ENCODE measurements at regions not wholly inside any gene's neighbourhood (a gene's known extent, or its start where the extent isn't known, plus 50 kb on each side); places are given as distances from the start of the nearest gene placed in this dataset.
A peak's percentile ranks its signal among the peaks of the same experiment; 100 is the strongest.

DNA sequence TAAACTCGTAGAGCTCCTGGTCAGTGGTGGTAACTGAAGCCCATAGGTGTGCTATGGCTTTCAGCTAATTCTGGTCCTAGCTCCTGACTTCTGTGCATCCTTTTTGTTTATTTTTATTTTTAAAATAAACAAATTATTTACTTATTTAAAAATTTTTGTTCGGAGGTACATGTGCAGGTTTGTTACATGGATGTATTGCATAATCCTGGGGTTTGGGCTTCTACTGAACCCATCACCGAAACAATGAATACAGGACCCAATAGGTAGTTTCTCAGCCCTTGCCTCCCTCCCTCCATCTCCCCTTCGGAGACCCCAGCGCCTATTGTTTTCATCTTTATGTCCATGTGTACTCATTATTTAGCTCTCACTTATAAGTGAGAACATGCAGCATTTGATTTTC, 143.8 kb downstream of the URB2 start:
- no peaks in the 10 kb centered on the region for H3K36me3 ChIP-seq
- TF ChIP-seq, protein P1, sequence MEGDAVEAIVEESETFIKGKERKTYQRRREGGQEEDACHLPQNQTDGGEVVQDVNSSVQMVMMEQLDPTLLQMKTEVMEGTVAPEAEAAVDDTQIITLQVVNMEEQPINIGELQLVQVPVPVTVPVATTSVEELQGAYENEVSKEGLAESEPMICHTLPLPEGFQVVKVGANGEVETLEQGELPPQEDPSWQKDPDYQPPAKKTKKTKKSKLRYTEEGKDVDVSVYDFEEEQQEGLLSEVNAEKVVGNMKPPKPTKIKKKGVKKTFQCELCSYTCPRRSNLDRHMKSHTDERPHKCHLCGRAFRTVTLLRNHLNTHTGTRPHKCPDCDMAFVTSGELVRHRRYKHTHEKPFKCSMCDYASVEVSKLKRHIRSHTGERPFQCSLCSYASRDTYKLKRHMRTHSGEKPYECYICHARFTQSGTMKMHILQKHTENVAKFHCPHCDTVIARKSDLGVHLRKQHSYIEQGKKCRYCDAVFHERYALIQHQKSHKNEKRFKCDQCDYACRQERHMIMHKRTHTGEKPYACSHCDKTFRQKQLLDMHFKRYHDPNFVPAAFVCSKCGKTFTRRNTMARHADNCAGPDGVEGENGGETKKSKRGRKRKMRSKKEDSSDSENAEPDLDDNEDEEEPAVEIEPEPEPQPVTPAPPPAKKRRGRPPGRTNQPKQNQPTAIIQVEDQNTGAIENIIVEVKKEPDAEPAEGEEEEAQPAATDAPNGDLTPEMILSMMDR (IDR thresholded peaks at IDR 0.05): no peak
- no peaks in the 10 kb centered on the region for H3K9me3 ChIP-seq
- no peak overlapping the region for H3K27ac ChIP-seq
- no peak overlapping the region for H3K4me3 ChIP-seq
- intact Hi-C loops (cut with DNase I; ENCODE audit: low total_unique reads): no loop called here
- H3K4me1 ChIP-seq: no peaks in the 10 kb centered on the region
- DNase-seq: no peak
- H3K27me3 ChIP-seq: no peaks in the 10 kb centered on the region

DNA sequence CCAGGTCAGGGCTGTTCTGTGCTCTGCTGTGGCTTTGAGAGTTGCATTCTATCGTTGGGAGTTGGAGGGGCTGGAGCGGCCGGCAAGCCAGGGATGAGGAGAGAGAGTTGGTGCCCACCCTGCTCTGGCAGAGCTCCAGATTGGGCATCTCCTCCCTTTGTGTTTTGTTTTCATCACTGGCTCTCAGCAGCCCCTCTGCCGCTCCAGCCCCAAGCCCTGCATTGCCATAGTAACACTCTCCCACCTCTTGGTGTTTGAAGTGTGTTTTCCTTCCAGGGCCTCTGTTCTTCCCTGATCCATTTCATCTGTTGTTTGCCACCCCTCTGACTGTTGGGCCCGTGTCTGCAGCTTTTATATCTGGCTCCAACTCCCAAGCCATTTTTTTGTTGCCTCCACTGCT, 152.7 kb downstream of the URB2 start:
- Histone ChIP-seq H3K9me3 (no peaks in the 10 kb centered on the region), H3K4me1 (no peaks in the 10 kb centered on the region), H3K27ac (no peak overlapping the region), H3K4me3 (no peak overlapping the region), H3K27me3 (no peaks in the 10 kb centered on the region), H3K36me3 (no peaks in the 10 kb centered on the region)
- no peak for DNase-seq
- TF ChIP-seq, protein P1 (IDR thresholded peaks at IDR 0.05): no peak
- TF ChIP-seq POLR2A (IDR thresholded peaks at IDR 0.05): no peak
- intact Hi-C loops (cut with DNase I; ENCODE audit: low total_unique reads): no loop called here

DNA sequence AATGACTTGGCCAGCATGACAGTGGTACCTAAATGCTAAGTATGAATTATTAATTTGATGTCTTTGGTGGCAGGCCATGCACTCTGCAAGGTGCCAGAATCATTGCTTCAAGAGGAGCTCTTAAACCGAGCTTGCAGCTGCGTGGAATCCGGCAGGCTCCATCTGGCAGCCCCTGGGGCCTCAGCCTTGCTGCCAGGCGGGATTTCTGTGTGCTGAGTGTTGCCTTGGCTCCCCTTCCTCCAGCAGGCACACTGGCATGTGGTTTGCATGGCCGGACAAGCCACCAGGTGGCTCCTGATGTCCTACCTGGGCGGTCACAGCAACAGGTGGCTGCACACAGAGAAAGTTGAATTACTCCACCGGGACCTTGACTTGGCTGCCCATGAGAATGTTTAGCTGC, 155.4 kb downstream of the URB2 start:
- Histone ChIP-seq H3K9me3 (no peaks in the 10 kb centered on the region), H3K27ac (no peak overlapping the region), H3K4me1 (no peaks in the 10 kb centered on the region), H3K36me3 (no peaks in the 10 kb centered on the region), H3K4me3 (no peak overlapping the region), H3K27me3 (no peaks in the 10 kb centered on the region)
- TF ChIP-seq, protein P1 (IDR thresholded peaks at IDR 0.05): peak in 1 of 4 experiments; percentile 19
- no peak for TF ChIP-seq POLR2A (IDR thresholded peaks at IDR 0.05)
- intact Hi-C loops (cut with DNase I; ENCODE audit: low total_unique reads): no loop called here
- no peak for DNase-seq

DNA sequence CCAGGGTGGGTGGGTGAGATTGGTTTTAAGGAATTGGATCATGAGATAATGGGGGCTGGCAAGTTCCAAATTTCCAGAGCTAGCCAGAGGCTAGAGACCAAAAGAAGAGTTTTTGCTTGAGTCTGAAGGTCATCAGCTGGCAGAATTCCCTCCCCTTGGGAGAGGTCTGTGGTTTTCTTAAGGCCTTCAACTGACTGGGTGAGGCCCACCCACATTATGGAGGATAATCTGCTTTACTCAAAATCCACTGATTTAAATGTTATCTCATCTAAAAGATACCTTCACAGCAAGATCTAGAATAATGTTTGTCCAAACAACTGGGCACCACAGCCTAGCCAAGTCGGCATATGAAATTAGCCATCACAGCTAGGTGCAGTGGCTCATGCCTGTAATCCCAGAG, 156.4 kb downstream of the URB2 start:
- Histone ChIP-seq H3K27me3 (no peaks in the 10 kb centered on the region), H3K9me3 (no peaks in the 10 kb centered on the region), H3K4me3 (no peak overlapping the region), H3K36me3 (no peaks in the 10 kb centered on the region), H3K27ac (no peak overlapping the region), H3K4me1 (no peaks in the 10 kb centered on the region)
- intact Hi-C loops (cut with DNase I; ENCODE audit: low total_unique reads): no loop called here
- no peak for DNase-seq
- no peak for TF ChIP-seq POLR2A (IDR thresholded peaks at IDR 0.05)
- TF ChIP-seq, protein P1 (IDR thresholded peaks at IDR 0.05): no peak

DNA sequence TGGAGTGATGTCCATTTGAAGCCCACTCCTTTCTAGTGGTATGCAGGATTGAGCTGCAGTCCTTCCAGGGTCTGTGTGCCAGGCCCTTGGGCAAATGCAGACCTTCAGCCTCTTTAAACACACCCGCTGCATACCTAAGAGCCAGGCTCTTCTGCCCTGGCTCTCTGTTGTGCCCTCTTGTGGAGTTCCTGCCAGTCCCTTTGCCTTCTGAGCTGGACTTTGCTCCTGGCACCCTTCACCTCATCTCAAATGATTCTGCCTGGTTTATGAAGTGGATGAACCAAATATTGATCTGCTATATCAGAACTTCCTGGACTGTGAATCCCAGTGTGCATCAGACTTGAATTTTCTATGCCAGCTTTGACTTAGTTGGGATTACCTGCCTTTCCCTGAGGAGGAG, 158.8 kb downstream of the URB2 start:
- Histone ChIP-seq H3K9me3 (no peaks in the 10 kb centered on the region), H3K36me3 (no peaks in the 10 kb centered on the region), H3K27me3 (no peaks in the 10 kb centered on the region), H3K27ac (no peak overlapping the region), H3K4me3 (no peak overlapping the region), H3K4me1 (no peaks in the 10 kb centered on the region)
- no peak for DNase-seq
- no peak for TF ChIP-seq POLR2A (IDR thresholded peaks at IDR 0.05)
- TF ChIP-seq, protein P1 (IDR thresholded peaks at IDR 0.05): no peak
- intact Hi-C loops (cut with DNase I; ENCODE audit: low total_unique reads): no loop called here

All from uterus (tissue), 3 donors.